ENCODE measurements at regions not wholly inside any gene's neighbourhood (a gene's known extent, or its start where the extent isn't known, plus 50 kb on each side); places are given as distances from the start of the nearest gene placed in this dataset.

- no peak overlapping the region for H2AK9ac ChIP-seq (replicated peaks; ENCODE audit: low read depth, low read length, poor library complexity)
- no peak overlapping the region for H2BK5ac ChIP-seq (ENCODE audit: low read depth, low read length, poor library complexity, severe bottlenecking)
- H2BK15ac ChIP-seq (ENCODE audit: low read depth, low read length): no peak overlapping the region
- intact Hi-C loops (cut with micrococcal nuclease) (no loop called here), in situ Hi-C loops (cut with MboI; ENCODE audit: low sequenced_read_pairs) (no loop called here), dilution Hi-C loops (cut with HindIII; ENCODE audit: low sequenced_read_pairs, unreplicated experiment) (no loop called here)
- H3K4me2 ChIP-seq (ENCODE audit: low read depth, low read length): no peak overlapping the region
- BruUV-seq (replicated peaks): no TSS peak
- no peak overlapping the region for H3K9ac ChIP-seq (ENCODE audit: low read depth, low read length)
- H3K4me1 ChIP-seq (ENCODE audit: control insufficient read depth, insufficient read depth, low read length): no peaks in the 10 kb centered on the region
- H3K79me1 ChIP-seq (ENCODE audit: low read depth in 1 of 2, low read length in 2 of 2): no peaks in the 10 kb centered on the region
- H3K4ac ChIP-seq (ENCODE audit: low read depth, low read length): no peak overlapping the region
- H4K8ac ChIP-seq (ENCODE audit: low read depth in 2 of 2, low read length in 2 of 2): no peak overlapping the region
- H2AFZ ChIP-seq (replicated peaks; ENCODE audit: low read length, poor library complexity): no peak overlapping the region
- 100% methylated on average over 1 of the region's 3 CpGs; no CpG with 5 or more reads in 1 of the 2 experiments for WGBS, 2 experiments (ENCODE audit: extremely low coverage in 2 of 2, insufficient read length in 1 of 2)
- H3K14ac ChIP-seq (replicated peaks; ENCODE audit: low read depth, low read length): no peak overlapping the region
- no peak overlapping the region for H4K91ac ChIP-seq (ENCODE audit: insufficient read depth, low read depth, low read length)
- no peak for DNase-seq
- H3K27ac ChIP-seq (ENCODE audit: insufficient read depth, low read length): no peak overlapping the region
- no peak overlapping the region for H3K4me3 ChIP-seq (ENCODE audit: insufficient read depth, low read depth, low read length)
- H2AK5ac ChIP-seq (ENCODE audit: low read depth, low read length): no peak overlapping the region
- H3K9me1 ChIP-seq (ENCODE audit: insufficient read depth, low read length): no peaks in the 10 kb centered on the region
- H4K20me1 ChIP-seq (ENCODE audit: insufficient read depth, low read length): no peaks in the 10 kb centered on the region
- H2BK120ac ChIP-seq (ENCODE audit: low read depth, low read length): no peak overlapping the region
- no peak for ATAC-seq (ENCODE audit: low read depth)
- peaks cover 29% of the 10 kb centered on the region for H3K27me3 ChIP-seq (ENCODE audit: control insufficient read depth, insufficient read depth, low read length)
- ChIA-PET POLR2A (ENCODE audit: unreplicated experiment) (no interaction called here), CTCF (no interaction called here)
- no peak overlapping the region for H2BK20ac ChIP-seq (ENCODE audit: low read depth, low read length)
- H3K36me3 ChIP-seq (ENCODE audit: control insufficient read depth, insufficient read depth, low read length): no peaks in the 10 kb centered on the region
- no peak overlapping the region for H3K23ac ChIP-seq (ENCODE audit: low read depth, low read length)
- no peak overlapping the region for H3K56ac ChIP-seq (ENCODE audit: extremely low read depth, insufficient read depth, low read length)
- H3K18ac ChIP-seq (ENCODE audit: low read depth, low read length): no peak overlapping the region
- H4K5ac ChIP-seq (ENCODE audit: low read depth, low read length): no peak overlapping the region
- no peaks in the 10 kb centered on the region for H3K9me3 ChIP-seq (ENCODE audit: control insufficient read depth, insufficient read depth, low read length)
- TF ChIP-seq CTCF (conservative IDR thresholded peaks at IDR 0.05; ENCODE audit: low read depth, low read length) (no peak), MAZ (IDR thresholded peaks at IDR 0.05; ENCODE audit: borderline replicate concordance, low read depth, low read length) (no peak), POLR2A (IDR thresholded peaks at IDR 0.05; ENCODE audit: low read depth, low read length) (no peak), RCOR1 (IDR thresholded peaks at IDR 0.05; ENCODE audit: insufficient replicate concordance, low read length) (no peak), MAFK (IDR thresholded peaks at IDR 0.05; ENCODE audit: low read depth, low read length) (no peak)
Observed at GRCh38 chr22:20646906-20647305, 127.0 kb upstream of the SERPIND1 start.
